AG09309 (cell line): ENCODE measurements at regions not wholly inside any gene's neighbourhood (a gene's known extent, or its start where the extent isn't known, plus 50 kb on each side); places are given as distances from the start of the nearest gene placed in this dataset.

ENCODE experiments used
- DNase-seq: peaks from one replicate; pipeline ENCODE4 v3.0.0-alpha.2; 2010; ENCODE audit warnings: low read depth
- H3K4me3 ChIP-seq: 2 replicates; pipeline ENCODE4 v1.5.1; 2011; ENCODE audit warnings: mild to moderate bottlenecking, low read depth, low read length, moderate library complexity; ENCODE audit not compliant: control insufficient read depth
- CTCF ChIP-seq: IDR thresholded peaks from 2 replicates; pipeline ENCODE4 v1.5.1; 2011; ENCODE audit warnings: mild to moderate bottlenecking, low read depth, low read length, inconsistent platforms; ENCODE audit not compliant: insufficient read depth, control insufficient read depth; ENCODE audit errors: missing control alignments

- DNase-seq = no peak
- no peak for TF ChIP-seq CTCF
- H3K4me3 ChIP-seq = no peak overlapping the region
Measured at GRCh38 chr10:130230036-130230435, 93.8 kb downstream of the GLRX3 start.

- TF ChIP-seq CTCF = no peak
- H3K4me3 ChIP-seq = no peak overlapping the region
- no peak for DNase-seq
Measured at GRCh38 chr10:130230611-130231010, 94.4 kb downstream of the GLRX3 start.

- no peak overlapping the region for H3K4me3 ChIP-seq
- DNase-seq = no peak
- no peak for TF ChIP-seq CTCF
Measured at GRCh38 chr10:130231251-130231741, 95.1 kb downstream of the GLRX3 start.

GRCh38 chr10:130232166-130233034 is 96.2 kb downstream of the GLRX3 start:
- DNase-seq = no peak
- no peak for TF ChIP-seq CTCF
- no peak overlapping the region for H3K4me3 ChIP-seq

GRCh38 chr10:130233035-130233360 is 96.8 kb downstream of the GLRX3 start:
- DNase-seq = no peak
- H3K4me3 ChIP-seq = no peak overlapping the region
- TF ChIP-seq CTCF = no peak

GRCh38 chr10:130233426-130233825 is 97.2 kb downstream of the GLRX3 start:
- TF ChIP-seq CTCF = no peak
- no peak for DNase-seq
- H3K4me3 ChIP-seq = no peak overlapping the region
